Muscle layer of colon (tissue), 2 donors: ENCODE measurements at regions not wholly inside any gene's neighbourhood (a gene's known extent, or its start where the extent isn't known, plus 50 kb on each side); places are given as distances from the start of the nearest gene placed in this dataset.

Experiments used
- H3K27ac ChIP-seq: one replicate; pipeline ENCODE4 v1.7.0; 2013; ENCODE audit warnings: low read depth, mild to moderate bottlenecking, low read length, moderate library complexity
- H3K27me3 ChIP-seq, 2 donors: one replicate each; pipeline ENCODE4 v1.7.0; 2013; ENCODE audit warnings: low read length in 2 of 2, mild to moderate bottlenecking in 2 of 2; ENCODE audit not compliant: insufficient read depth in 2 of 2, control insufficient read depth in 1 of 2
- H3K36me3 ChIP-seq: one replicate; pipeline ENCODE4 v1.7.0; 2013; ENCODE audit warnings: mild to moderate bottlenecking, low read length; ENCODE audit not compliant: insufficient read depth
- H3K4me1 ChIP-seq: one replicate; pipeline ENCODE4 v1.7.0; 2013; ENCODE audit warnings: mild to moderate bottlenecking, low read length; ENCODE audit not compliant: insufficient read depth
- H3K4me3 ChIP-seq, 2 donors: one replicate each; pipeline ENCODE4 v1.7.0; 2013; ENCODE audit warnings: low read length in 2 of 2, low read depth in 1 of 2, mild to moderate bottlenecking in 1 of 2, moderate library complexity in 1 of 2
- H3K9ac ChIP-seq: one replicate; pipeline ENCODE4 v1.7.0; 2013; ENCODE audit warnings: low read length
- H3K9me3 ChIP-seq: one replicate; pipeline ENCODE4 v1.7.0; 2013; ENCODE audit warnings: mild to moderate bottlenecking, low read length
- donor health status: abdominal sarcoma.
- donor health status: Adenocarcinoma of cecum.

DNA sequence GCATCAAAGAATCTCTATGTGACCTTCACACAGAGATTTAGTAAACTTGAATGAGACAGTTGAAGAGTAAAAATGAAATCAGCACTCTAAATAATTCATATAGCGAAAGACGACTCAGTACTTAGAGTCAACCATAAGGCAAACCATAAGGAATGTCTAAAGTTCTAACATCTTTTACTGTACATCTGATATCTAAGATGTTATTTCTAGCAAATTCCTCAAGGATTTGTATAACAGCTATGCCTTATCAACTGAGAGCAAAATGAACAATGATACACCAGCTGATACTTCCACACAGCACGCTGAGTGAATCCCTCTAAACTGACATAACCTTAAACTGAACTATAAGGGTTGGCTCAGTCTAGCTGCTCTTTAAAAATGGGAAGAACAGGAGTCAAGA lies 760.3 kb downstream of the EFNA5 start:
- Histone ChIP-seq H3K27ac (no peak overlapping the region), H3K27me3 (no peaks in the 10 kb centered on the region), H3K4me1 (no peaks in the 10 kb centered on the region), H3K4me3 (no peak overlapping the region), H3K9me3 (no peaks in the 10 kb centered on the region), H3K36me3 (no peaks in the 10 kb centered on the region), H3K9ac (no peak overlapping the region)

DNA sequence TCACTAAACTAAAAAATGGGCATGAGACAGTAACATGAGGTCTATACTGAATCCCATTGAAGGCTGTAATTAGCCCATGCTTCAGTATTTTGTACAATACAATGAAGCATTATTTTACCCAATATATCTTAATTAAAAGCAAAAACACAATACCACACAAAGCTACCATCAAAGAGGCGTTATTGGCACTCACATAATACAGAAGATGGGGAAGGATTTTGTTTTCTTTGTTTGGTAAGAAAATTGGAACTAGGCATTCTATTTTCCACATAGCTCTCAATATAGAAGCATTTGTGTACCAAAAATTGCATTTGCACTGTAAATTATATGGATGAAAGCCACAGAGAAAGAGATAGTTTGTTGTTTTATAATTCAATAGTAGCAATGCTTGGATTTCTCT lies 761.0 kb downstream of the EFNA5 start:
- H3K9me3 ChIP-seq: no peaks in the 10 kb centered on the region
- H3K27ac ChIP-seq: no peak overlapping the region

DNA sequence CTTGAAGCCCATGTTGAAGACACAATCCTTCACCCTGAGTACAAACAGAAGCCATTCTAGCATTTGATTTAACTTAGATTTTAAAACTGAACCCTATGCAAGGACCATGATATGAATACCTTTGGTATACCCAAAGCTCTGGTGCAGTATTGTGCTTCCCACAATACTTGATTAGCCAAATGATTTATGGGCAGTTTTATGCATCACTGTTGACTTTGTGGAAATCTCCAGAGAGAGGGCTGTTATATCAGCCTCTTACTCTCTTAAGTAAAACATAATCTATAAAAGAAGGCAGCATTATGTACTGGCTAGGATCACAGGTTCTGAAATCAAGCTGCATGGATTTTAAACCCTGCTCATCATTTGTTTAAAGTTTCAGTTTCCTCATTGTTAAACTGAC lies 762.8 kb downstream of the EFNA5 start:
- no peak overlapping the region for H3K27ac ChIP-seq
- H3K9me3 ChIP-seq: no peaks in the 10 kb centered on the region
- no peak overlapping the region for H3K9ac ChIP-seq
- no peak overlapping the region for H3K4me3 ChIP-seq
- H3K36me3 ChIP-seq: no peaks in the 10 kb centered on the region
- no peaks in the 10 kb centered on the region for H3K4me1 ChIP-seq
- no peaks in the 10 kb centered on the region for H3K27me3 ChIP-seq

More for the DNA sequence above, 761.0 kb downstream of the EFNA5 start:
- H3K4me3 ChIP-seq: no peak overlapping the region
- H3K27me3 ChIP-seq: no peaks in the 10 kb centered on the region
- H3K36me3 ChIP-seq: no peaks in the 10 kb centered on the region
- H3K9ac ChIP-seq: no peak overlapping the region
- no peaks in the 10 kb centered on the region for H3K4me1 ChIP-seq

DNA sequence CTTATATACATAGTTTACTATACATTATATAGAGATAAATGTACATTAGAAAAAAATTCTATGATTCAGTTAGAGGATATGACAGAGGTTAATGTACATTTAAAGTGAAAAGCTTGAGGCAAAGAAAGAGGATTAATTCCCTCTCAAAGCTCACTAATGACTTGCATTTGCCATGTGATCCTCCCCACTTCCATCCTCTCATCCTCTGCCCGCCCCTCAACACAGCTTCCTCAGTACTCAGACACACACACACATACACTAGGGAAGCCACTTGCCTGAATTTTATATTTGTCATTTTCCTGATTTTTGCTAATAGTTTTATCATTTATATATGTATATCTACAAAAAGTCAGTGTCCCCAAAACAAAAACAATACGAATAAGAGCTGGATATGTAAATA lies 764.5 kb downstream of the EFNA5 start:
- H3K27me3 ChIP-seq: no peaks in the 10 kb centered on the region
- H3K9ac ChIP-seq: no peak overlapping the region
- no peak overlapping the region for H3K27ac ChIP-seq
- no peaks in the 10 kb centered on the region for H3K4me1 ChIP-seq
- no peak overlapping the region for H3K4me3 ChIP-seq
- H3K9me3 ChIP-seq: no peaks in the 10 kb centered on the region
- H3K36me3 ChIP-seq: no peaks in the 10 kb centered on the region

DNA sequence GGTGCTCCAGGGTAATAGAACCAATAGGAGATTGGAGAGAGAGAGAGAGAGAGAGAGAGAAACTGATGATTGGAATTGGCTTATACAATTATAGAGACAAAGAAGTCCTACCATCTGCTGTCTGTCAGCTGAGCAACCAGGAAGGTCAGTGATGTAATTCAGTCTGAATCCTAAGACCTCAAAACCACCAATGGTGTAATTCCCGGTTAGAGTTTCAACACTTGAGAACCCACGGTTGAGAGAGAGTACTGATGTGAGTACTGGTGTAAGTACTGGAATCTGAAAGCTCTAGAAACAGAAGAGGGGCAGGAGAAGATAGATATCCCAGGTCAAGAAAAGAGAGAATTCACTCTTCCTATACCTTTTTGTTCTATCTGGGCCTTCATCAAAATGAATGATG lies 775.8 kb downstream of the EFNA5 start:
- Histone ChIP-seq H3K9me3 (no peaks in the 10 kb centered on the region), H3K36me3 (no peaks in the 10 kb centered on the region), H3K4me3 (no peak overlapping the region), H3K27me3 (no peaks in the 10 kb centered on the region), H3K27ac (no peak overlapping the region), H3K4me1 (no peaks in the 10 kb centered on the region), H3K9ac (no peak overlapping the region)

DNA sequence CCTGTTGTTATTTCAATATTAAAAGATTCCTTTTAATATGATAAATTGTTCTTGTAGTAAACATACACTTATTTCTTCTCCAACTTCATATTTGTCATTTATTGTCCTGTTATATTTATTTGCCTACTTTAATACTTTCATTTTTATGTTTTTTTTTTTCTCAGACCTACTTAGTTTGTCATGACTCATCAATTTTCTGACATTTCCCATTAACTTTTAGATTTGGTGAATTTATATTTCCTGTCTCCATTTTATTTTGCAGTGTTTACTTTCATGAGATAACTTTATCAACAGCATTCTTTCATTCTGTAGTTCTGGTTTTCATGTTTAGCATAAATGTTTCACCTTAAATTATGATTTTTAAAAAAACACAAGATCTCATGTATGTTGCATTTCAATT lies 788.7 kb downstream of the EFNA5 start:
- no peak overlapping the region for H3K9ac ChIP-seq
- no peaks in the 10 kb centered on the region for H3K9me3 ChIP-seq
- no peak overlapping the region for H3K27ac ChIP-seq
- H3K36me3 ChIP-seq: no peaks in the 10 kb centered on the region
- no peaks in the 10 kb centered on the region for H3K4me1 ChIP-seq
- no peak overlapping the region for H3K4me3 ChIP-seq
- no peaks in the 10 kb centered on the region for H3K27me3 ChIP-seq

DNA sequence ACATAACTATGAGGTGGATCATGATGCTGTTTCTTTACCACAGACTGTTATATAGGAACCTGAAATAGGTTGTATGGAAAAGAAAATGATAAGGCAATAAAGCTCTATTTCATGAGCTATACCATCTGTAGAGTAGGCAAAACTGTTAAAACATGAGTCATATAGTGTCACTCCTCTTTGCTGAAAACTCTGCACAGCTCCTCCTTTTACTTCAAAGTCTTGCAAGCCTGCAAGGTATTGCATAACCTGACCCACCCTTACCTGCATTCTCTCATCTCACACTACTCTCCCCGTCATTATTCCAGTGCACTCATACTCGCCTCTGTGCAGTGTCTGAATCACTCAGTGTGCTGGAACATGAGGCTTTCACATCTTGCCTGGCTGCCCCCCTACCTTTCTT lies 790.1 kb downstream of the EFNA5 start:
- no peaks in the 10 kb centered on the region for H3K9me3 ChIP-seq
- H3K27ac ChIP-seq: no peak overlapping the region
- H3K4me3 ChIP-seq: no peak overlapping the region

DNA sequence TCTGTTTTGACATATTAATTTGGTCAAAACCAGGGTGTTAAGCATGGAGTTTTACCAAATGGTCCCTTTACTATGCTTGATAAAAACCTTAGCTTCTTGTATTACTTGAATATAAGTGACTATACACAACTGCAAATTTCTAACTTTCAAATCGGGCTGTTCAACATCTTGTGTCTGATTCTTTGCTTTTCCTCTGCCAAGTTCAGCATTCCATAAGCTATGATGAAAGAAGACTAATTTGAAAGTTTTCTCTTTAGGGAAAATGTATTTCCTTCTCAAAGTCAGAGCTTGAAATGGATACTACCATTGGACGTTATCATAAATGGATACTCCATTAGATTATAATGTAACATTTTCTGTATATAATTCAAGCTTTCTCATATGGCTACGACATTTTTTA lies 792.9 kb downstream of the EFNA5 start:
- H3K9ac ChIP-seq: no peak overlapping the region
- no peak overlapping the region for H3K27ac ChIP-seq
- no peaks in the 10 kb centered on the region for H3K9me3 ChIP-seq
- no peaks in the 10 kb centered on the region for H3K27me3 ChIP-seq
- H3K4me3 ChIP-seq: no peak overlapping the region
- H3K36me3 ChIP-seq: no peaks in the 10 kb centered on the region
- H3K4me1 ChIP-seq: no peaks in the 10 kb centered on the region

More for the DNA sequence above, 790.1 kb downstream of the EFNA5 start:
- H3K36me3 ChIP-seq: no peaks in the 10 kb centered on the region
- H3K9ac ChIP-seq: no peak overlapping the region
- no peaks in the 10 kb centered on the region for H3K4me1 ChIP-seq
- H3K27me3 ChIP-seq: no peaks in the 10 kb centered on the region

DNA sequence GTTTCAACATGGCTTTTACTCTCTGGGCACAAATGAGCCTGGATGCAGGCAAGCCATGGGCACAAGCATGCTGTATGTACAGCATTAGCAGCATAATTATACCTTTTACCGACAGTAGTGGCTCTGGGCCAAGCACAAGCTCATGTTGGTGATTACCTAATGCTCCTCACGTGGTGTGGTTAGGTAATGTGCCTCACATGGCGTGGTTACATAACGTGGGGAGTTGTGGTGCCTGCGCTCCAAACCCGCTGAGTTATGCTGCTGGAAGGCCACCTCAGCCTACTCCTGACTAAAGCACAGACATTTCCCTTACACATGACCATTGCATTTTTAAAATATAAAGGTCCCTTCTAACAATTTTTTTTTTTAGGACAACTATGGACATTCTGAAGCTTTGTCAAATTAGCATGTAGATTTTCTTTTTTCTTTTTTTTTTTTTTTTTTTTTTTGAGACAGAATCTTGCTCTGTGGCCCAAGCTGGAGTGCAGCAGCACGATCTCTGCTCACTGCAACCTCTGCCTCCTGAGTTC lies 794.0 kb downstream of the EFNA5 start:
- no peaks in the 10 kb centered on the region for H3K4me1 ChIP-seq
- H3K27ac ChIP-seq: no peak overlapping the region
- no peaks in the 10 kb centered on the region for H3K27me3 ChIP-seq
- H3K36me3 ChIP-seq: no peaks in the 10 kb centered on the region
- H3K4me3 ChIP-seq: no peak overlapping the region
- H3K9me3 ChIP-seq: no peaks in the 10 kb centered on the region
- H3K9ac ChIP-seq: no peak overlapping the region

DNA sequence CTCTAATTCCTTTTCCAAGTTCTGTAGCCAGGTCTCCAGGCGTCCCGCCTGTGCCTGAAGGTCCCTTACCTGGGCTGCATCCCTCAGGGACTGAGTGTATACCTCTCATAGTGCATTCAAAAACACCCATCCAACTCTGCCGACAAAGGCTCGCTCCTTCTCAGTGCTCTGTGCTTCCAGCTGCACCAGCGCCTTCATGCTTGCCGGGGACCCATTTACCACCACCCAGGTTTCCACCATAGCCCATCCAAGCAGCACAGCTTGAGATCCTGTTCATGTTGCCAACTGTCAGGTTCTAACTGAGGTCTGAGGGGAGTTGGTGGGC lies 794.5 kb downstream of the EFNA5 start:
- Histone ChIP-seq H3K4me3 (no peak overlapping the region), H3K4me1 (no peaks in the 10 kb centered on the region), H3K36me3 (no peaks in the 10 kb centered on the region), H3K9me3 (no peaks in the 10 kb centered on the region), H3K27ac (no peak overlapping the region), H3K27me3 (no peaks in the 10 kb centered on the region), H3K9ac (no peak overlapping the region)

DNA sequence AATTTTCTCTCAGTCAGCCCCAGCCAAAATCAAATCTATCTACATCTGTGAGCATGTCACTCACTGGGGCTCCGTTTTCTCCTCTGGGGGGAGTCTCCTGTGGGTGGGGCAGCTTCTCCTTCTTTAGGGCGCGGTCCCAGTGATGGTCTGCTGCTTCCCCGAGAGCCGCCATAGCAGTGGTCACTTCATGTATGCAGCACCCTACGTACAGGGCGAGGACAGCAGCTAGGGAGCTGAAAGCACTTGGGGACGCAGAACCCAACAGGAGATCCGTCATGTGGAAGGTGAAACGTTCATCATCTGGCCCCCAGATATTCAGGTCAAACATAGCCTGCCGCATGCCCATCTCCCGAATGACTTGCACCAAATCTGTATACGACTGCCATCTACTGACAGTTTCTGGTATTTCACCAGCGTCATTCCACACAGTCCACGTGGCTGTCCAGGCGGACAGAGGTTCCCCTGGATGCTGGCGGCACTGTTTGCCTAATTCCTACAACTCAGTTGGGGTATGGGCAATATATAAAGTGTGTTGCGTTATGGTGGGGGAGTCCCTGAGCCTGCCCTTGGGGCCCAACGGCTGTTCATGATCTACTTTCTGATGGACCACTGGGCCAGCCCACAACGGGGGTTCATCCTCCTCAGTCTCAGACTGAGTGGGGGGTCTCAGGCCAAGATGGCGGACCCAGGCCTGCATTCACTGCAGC lies 795.0 kb downstream of the EFNA5 start:
- no peak overlapping the region for H3K27ac ChIP-seq
- H3K4me1 ChIP-seq: no peaks in the 10 kb centered on the region
- no peak overlapping the region for H3K9ac ChIP-seq
- H3K27me3 ChIP-seq: no peaks in the 10 kb centered on the region
- no peak overlapping the region for H3K4me3 ChIP-seq
- no peaks in the 10 kb centered on the region for H3K9me3 ChIP-seq
- H3K36me3 ChIP-seq: no peaks in the 10 kb centered on the region

DNA sequence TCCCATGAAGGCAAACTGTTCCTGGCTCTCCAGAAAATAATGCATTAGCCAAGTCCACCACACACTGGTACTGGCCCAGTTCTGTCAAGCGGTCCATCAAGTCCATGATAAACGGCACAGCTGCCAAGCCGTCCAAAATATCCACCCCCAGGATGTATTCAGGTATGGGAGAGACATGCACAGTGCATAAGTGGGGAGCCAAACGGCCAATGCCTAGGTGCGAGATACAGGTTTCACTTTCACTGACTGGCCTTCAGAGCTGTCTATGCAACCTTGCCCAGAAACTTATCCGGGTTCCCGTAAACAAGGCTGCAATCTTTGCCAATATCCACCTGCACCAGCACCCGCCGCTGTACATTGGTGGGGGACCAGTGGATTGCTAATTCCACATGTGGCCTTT lies 795.8 kb downstream of the EFNA5 start:
- H3K9ac ChIP-seq: no peak overlapping the region
- no peaks in the 10 kb centered on the region for H3K36me3 ChIP-seq
- no peaks in the 10 kb centered on the region for H3K4me1 ChIP-seq
- H3K27me3 ChIP-seq: no peaks in the 10 kb centered on the region
- H3K4me3 ChIP-seq: no peak overlapping the region
- no peak overlapping the region for H3K27ac ChIP-seq
- no peaks in the 10 kb centered on the region for H3K9me3 ChIP-seq
